ENCODE measurements at regions not wholly inside any gene's neighbourhood (a gene's known extent, or its start where the extent isn't known, plus 50 kb on each side); places are given as distances from the start of the nearest gene placed in this dataset.
"Not testable (repeated sequence)": the region's sequence is repeated elsewhere in the genome, so short reads cannot be mapped to it uniquely, and the experiment has no call there.

DNA sequence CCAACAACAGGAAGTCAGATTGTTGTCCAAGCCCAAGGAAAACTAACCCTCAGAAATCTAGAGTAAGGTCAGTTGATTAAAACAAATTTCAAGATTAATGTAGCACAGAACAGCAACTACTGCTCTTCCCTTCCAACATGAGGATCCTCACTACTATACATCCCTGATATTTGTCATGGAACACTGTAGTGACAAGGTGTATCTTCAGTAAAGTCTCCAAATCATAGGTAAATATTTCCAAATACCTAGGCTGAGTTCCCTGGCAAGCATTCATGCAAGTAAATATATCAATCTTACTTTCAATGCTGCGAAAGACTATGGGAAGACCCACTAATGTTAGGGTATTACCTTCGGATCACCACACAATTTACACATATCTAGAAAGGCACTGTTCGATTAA is 986.9 kb upstream of the ARRDC3 start:
- no peak for DNase-seq

DNA sequence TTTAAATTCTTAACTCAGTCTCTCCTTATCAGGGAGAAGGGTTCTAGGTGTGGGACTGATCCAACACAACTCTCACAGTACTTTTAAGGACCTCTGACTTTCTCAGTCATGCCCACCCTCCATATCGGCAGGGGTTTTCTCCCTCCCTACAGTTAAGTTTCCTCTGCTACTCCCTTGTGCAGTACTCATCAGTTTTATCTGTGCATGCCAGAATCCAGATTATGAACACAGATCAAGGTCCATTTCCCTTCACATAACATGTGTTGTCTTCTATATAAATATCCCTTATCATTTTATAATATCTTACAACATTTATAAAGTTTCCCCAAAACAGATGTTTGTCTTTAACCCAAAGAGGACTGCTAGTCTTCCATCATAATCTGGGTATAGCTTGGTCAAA is 986.5 kb upstream of the ARRDC3 start:
- no peak for DNase-seq

DNA sequence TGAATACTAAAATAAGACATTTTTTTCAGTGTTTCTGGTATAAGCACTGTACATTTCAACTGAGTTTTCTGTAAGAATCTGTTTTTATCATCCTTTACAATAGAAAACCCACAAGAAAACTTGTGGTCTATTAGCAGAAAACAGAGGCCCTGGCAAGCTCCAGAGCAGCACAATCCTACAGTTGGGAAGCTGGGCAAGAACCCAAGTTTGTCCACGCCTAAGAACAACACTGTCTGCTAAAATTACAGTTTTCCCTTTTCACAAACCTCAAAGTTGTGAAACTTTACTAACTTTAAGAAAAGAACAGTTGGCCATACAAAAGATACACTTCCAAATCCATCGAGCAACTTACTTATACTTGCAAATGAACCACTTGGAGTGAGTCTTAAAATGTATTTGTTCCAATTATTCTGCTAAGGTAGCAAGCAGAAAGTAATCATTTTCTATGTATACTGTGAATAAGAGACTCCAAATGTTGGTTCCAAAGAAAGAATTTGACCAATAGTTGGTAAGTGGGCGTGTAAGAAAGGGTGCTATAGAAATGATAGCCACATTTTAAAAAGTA is 982.0 kb upstream of the ARRDC3 start:
- DNase-seq: no peak

DNA sequence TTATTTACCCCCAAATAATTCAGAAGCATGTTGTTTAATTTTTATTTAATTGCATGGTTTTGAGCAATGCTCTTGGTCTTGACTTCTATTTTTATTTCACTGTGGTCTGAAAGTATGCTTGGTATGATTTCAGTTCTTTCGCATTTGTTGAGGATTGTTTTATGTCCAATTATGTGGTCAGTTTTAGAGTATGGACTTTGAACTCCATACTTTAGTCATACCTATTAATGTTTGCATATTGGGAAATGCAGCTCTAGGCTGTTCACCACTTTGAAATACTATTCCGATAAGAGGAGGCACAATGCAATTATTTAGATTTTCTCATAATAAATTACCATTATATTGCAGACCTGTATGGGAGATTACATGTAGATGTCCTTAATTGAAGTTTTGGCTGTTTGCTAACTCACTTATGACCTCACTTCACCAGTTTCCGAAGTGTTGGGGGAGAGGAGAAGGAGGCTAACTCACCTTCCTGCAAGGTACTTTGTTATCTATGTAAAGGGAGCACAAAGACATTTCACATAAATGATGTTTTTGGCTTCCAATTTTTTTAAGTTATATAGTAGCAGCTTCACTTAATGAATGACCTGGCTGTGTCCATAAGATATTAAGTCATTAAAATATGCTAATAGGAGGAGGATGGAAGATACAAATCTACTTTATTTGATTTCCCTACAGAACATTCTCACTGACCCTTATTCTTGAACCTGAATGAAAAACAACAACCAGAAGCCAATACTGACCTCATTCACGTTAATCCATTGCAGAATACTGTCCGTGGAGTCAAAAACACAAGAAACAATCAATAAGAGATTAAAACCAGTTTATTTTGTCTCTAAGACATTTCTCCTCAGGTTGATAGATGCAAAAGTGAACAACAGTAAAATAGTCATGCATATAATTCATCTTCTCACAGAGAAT is 970.3 kb upstream of the ARRDC3 start:
- no peak for DNase-seq

DNA sequence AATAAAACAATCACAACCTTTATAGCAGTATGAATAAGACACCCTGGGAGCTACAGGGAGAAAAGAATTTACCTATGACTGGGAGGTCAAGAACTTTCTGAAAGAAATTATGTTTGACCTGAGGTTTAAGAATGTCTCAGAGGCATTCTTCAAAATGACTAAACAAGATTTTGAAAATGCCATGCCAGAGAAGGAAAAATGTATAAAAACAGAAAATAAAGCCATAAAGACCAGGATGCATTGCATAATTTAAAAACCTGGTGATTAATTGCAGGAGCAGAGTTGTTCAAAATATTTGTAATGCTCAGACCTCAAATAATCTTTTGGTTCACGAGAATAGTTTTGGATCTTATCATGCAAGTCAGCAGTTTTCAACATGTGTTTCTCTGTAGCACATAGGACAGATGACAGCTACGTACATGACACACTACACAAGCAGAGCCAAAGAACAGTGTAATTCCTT is 954.7 kb upstream of the ARRDC3 start:
- no peak for DNase-seq

DNA sequence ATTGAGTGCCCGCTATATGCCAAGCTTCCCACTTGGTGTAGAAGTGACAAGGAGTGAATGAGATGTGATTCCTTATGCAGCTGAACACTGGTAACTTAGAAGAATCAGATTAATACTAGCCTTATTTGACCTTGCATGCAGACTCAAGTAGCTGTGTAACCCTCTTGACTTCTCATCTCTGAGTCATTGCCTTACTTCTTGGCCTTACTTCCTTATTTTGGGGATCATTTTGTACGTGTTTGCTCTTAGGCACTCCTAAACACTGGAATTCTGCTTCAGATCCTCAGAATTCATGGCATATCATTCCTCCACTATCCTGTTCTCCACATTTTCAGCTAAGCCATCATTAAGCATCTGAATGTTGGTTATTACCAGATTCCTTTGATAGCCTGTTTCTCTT is 948.9 kb upstream of the ARRDC3 start:
- DNase-seq: no peak

DNA sequence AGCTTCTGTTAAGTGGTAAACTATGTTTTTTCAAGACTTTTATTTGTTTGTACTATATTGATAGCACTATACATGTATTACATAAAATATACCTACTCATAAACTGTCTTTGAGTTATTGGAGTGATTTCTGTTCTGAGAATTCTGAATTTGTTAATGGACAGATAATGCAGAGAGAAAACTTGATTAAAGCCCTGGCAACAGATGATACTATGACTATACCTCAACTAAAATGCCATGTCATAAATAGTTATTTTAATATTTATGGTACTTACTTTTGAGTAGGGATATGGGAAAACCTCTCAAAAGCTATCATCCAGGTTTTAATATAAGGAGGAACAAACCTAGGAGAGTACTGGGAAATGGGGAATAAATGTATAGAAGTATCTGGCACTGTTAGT is 947.2 kb upstream of the ARRDC3 start:
- DNase-seq: no peak

DNA sequence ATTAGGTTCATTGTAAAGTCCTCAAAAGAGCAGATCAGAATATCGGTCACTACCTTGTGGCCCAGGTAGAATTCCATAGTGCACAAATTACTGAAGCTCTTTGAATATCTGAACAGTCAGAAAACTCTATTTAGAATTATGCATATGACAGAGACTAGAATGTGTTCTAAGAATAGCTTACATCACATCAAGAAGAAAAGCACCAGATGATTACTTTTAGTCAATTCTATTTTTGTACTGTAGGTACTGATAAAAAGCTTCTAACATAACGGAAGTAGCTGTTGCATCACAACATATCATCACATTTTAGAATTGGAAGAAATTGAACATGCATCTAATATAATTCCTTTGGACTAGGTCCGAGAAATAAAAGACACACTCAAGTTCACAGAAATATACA is 946.6 kb upstream of the ARRDC3 start:
- no peak for DNase-seq

DNA sequence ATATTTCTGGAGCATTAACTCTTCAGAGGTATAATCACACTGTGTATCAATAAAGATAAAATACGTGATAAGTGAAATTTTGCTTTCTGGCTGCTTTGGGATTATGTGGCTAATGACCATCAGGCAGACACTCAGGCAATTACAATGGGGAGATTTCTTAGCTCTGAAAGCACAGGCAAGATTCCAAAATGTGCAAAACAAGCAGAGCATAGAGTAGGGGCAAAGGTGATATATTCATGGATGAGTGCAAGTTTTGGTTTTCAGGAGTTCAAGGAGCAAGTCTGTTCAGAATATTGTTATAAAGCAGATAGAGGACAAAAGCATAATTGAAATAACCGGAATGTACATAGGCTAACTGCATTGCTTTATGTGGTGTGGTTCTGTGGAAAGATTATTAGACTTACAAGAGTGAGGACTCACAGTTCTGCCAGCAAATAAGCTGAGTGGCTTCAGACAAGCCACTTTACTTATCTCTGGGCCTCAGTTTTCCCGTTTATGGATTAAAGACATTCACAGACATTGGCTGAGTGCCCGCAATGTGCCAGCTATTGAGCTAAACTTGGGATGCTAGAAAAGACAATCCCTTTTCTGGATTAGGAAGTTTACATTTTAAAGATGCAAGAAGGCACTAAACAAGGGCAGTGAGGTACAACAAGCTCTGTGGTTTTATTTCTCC is 945.6 kb upstream of the ARRDC3 start:
- DNase-seq: no peak

DNA sequence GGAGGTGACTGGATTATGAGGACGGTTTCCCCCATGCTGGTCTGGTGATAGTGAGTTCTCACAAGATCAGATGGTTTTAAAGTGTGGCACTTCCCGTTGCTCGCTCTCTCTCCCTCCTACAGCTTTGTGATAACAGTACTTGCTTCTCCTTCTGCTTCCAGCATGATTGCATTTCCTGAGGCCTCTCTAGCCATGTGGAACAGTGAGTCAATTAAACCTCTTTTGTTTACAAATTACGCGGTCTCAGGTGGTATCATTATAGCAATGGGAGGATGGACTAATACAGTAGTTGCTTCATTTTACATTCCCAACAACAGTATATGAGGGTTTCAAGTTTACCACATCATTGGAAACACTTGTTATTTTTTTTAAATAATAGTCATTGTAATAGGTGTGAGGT is 937.3 kb upstream of the ARRDC3 start:
- no peak for DNase-seq

DNA sequence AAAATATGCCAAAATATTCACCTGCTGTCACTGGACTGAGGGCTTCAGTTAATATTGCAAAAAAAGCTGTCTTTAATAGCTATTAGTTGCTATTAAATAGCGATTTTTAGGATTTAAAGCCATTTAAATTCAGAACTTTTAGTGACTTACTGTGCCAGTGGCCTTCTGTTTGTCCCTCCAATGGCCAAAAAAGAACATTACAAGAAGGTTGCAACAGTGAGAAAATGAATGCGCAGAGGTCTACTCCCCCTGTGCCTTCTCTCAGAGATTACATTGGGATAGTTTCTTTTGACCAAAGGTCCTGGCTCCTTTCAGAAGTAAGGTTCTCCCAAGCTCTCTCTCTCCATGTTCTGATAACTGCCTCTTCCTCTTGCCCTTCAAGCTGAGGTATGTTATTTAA is 930.3 kb upstream of the ARRDC3 start:
- DNase-seq: no peak

DNA sequence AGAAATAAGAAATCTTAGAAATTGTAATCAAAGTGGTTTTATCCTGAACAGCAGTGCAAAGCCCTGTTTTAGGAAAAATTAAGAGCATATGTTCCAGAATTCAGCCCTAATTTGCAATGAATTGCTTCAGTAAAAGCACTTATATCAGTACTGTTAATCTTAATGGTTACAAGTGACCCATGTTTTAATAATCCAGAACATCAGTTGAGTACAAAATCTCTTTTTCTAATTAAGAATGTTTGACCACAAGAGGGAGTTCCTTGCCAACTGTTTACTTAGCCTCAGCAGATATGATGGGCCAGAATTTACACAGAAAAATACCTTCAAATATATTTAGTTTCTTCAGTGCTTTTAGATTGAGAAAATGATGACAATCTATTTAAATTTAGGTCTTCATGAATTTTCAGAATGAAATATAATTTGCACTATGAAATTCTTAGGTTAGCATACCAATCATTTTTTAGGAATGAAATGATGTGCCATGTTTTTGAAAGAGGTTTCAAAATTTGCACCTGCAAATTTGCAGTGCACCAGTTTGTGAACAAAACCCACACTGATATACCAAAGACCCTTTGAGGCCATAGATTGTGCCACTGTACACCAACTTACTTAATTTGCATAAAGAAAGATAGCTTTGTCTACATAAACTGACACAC is 926.3 kb upstream of the ARRDC3 start:
- no peak for DNase-seq

DNA sequence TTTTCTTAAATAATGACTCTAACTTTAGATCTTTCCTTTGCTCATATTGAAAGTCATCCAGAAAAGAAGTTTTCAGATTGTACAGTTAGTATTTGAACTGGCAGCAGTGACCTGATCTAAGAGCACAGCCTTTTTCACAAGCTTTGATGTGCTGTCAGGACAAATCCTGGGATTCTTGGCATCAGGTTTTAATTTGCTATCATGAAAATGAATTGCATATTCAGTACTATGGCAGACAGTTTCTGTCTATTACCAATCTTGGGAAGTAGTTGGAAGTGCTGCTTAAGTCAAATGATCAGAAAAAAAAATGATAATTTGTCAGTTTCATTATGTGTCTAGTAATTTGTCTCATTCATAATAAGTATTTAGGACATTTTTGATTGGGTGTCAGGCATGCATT is 925.6 kb upstream of the ARRDC3 start:
- DNase-seq: no peak

DNA sequence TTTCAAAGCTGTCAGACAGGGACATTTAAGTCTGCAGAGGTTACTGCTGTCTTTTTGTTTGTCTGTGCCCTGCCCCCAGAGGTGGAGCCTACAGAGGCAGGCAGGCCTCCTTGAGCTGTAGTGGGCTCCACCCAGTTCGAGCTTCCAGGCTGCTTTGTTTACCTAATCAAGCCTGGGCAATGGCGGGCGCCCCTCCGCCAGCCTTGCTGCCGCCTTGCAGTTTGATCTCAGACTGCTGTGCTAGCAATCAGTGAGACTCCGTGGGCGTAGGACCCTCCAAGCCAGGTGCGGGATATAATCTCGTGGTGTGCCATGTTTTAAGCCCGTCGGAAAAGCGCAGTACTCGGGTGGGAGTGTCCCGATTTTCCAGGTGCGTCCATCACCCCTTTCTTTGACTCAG is 919.2 kb upstream of the ARRDC3 start:
- not testable (repeated sequence) for DNase-seq

DNA sequence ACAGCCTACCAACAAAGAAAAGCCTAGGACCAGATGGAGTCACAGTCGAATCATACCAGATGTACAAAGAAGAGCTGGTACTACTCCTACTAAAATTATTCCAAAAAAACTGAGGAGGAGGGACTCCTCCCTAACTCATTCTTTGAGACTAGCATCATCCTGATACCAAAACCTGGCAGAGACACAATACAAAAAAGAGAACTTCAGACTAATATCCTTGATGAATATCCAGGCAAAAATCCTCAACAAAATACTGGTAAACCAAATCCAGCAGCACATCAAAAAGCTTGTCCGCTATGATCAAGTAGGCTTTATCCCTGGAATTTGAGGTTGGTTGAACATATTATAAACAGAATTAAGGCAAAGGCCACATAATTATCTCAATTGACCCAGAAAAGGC is 900.4 kb upstream of the ARRDC3 start:
- no peak for DNase-seq

DNA sequence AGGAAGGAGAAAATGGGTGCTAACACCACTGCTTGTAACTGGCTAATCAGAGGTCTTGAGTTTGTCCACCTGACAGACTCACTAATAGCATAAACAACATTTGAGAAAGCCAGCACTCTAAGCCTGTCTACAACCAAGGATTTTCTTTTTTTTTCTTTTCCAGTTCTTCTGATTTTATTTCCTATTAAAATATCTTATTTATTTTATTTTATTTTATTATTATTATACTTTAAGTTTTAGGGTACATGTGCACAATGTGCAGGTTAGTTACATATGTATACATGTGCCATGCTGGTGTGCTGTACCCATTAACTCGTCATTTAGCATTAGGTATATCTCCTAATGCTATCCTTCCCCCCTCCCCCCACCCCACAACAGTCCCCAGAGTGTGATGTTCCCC is 888.6 kb upstream of the ARRDC3 start:
- DNase-seq: not testable (repeated sequence)

DNA sequence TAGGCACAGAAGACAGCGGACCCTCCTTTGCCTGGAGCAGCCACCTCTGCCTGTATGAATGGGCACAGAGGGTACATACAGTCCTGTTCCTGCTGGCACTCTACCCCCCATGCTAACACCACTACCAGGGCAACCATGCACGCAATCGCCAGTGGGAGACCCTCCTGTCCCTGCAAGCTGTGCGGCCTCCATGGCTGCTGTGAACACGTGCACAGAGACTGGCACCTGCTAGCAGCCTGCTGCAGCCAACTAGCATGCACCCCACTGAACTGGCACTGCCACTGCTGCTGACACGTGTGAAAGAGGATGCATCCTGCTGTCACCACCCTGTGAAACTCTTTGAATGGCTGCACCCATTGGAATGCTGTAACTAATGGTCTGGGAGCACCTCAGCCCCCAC is 885.2 kb upstream of the ARRDC3 start:
- no peak for DNase-seq

DNA sequence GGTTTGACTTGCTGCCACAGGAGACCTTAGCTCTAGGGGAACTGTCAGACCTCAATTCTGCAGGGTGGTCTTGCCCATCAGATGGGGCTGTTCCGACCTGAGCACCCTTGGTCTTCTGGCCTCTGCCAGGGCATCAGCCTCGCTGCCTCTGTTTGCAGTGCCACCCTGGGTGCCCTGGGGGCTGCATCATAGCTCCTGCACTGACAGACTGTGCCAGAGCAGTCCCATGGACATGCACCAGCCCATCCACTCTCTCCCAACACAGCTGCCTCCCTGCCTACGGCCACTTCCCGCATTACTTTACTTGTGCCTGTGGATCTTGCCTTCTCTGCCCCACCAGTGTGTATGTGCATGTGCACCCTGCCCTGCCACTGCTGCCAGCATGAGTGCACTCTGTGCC is 884.7 kb upstream of the ARRDC3 start:
- no peak for DNase-seq

DNA sequence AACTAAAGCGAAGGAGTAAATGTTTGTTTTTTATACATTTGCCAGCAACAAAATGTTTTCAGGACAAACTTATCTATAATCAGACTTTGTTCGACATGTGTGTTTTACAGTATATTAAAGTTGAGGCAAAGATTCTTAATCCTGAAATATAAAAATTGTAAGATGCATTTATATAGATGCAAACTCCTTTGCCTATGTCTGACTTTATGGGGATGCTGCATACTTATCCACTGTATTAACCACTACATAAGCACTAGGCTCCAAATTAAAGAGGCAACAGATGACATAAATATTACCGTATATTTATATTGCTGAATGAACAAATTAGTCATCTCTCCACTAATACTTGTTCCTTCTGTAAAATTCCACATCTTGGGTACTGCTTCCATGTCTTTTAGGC is 882.7 kb upstream of the ARRDC3 start:
- DNase-seq: no peak

DNA sequence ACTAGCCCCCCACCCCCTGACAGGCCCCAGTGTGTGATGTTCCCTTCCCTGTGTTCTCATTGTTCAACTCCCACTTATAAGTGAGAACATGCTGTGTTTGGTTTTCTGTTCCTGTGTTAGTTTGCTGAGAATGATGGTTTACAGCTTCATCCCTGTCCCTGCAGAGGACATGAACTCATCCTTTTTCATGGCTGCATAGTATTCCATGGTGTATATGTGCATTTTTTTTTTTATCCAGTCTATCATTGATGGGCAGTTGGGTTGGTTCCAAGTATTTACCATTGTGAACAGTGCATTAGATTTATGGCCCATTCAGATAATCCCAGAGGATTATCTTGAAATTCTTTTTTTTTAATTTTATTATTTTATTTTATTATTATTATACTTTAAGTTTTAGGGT is 872.5 kb upstream of the ARRDC3 start:
- DNase-seq: not testable (repeated sequence)

DNA sequence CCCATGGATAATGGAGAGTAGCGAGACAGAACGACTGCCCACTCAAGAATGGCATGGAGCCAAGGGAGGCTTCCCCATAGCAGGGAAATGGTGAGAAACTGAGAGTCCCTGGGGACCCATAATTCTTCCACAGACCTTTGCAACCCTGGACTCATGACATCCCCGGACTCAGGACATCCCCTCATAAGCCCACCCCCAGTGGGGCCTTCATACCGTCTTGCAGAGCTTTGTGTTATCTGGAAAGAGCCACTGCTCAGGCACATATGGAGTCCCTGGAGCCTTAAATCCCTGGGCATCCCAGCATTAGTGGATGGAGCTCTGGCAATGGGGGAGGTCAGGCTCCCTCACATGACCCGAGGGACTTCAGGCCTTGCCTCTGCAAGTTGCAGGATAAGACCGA is 865.4 kb upstream of the ARRDC3 start:
- DNase-seq: no peak

DNA sequence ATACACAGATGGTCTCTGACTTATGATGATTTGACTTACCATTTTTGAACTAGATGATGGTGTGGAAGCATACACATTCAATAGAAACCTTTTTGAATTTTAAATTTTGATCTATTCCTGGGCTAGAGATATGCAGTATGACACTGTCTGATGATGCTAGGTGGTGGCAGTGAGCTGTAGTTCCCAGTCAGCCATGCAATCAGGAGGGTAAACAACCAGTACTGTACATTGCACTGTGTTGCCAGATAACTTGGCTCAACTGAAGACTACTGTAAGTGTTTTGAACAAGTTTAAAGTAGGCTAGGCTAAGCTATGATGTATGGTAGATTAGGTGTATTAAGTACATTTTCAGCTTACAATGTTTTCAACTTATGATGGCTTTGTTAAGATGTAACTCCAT is 859.1 kb upstream of the ARRDC3 start:
- DNase-seq: no peak

DNA sequence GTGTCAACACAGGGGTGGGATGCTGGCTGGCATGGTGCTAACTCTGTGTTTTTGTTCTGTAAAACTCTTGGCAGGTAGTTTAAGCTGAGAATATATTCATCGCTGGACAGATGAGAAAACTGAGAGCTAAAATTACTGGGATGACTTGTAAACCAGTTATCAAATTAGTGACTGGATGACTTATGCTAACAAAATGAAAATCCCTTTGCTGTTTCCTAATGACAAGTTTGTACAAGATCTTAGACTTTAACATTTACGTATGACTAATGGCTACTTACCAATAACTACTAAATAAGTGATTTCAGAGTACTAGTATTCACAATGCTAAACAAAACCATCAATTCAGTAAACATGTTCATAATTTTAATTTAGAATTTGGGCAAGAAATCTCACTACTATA is 854.8 kb upstream of the ARRDC3 start:
- no peak for DNase-seq

DNA sequence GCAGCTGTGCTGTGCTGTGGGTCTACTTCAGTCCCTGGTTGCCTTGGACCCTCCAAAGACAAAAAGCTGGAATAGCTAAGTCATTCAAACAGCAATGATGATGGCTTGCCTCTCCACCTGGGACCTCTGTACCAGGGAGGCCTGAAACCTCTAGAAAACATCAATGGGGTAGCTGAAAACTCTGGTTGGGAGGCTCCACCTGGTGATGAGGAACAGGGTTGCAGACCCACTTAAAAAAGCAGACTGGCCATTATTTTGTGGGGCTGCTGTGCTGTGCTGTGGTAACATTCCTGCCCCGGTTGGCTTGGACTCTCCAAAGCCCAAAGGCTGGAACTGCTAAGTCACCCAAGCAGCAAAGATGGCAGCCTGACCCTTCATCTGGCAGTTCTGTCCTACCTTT is 839.3 kb upstream of the ARRDC3 start:
- DNase-seq: no peak

Data from activated effector memory CD4-positive, alpha-beta T cell treated with anti-CD3 and anti-CD28 coated beads, Interleukin-2, amount 50 U/mL, for 16 hours (primary cell).